ENCODE measurements at regions not wholly inside any gene's neighbourhood (a gene's known extent, or its start where the extent isn't known, plus 50 kb on each side); places are given as distances from the start of the nearest gene placed in this dataset.

GRCh38 chr11:116166573-116167465 is 606.0 kb downstream of the BUD13 start:
- no peak for TF ChIP-seq TAF1 (IDR thresholded peaks at IDR 0.05; ENCODE audit: borderline replicate concordance, low read depth, low read length)
- TF ChIP-seq, protein P1, sequence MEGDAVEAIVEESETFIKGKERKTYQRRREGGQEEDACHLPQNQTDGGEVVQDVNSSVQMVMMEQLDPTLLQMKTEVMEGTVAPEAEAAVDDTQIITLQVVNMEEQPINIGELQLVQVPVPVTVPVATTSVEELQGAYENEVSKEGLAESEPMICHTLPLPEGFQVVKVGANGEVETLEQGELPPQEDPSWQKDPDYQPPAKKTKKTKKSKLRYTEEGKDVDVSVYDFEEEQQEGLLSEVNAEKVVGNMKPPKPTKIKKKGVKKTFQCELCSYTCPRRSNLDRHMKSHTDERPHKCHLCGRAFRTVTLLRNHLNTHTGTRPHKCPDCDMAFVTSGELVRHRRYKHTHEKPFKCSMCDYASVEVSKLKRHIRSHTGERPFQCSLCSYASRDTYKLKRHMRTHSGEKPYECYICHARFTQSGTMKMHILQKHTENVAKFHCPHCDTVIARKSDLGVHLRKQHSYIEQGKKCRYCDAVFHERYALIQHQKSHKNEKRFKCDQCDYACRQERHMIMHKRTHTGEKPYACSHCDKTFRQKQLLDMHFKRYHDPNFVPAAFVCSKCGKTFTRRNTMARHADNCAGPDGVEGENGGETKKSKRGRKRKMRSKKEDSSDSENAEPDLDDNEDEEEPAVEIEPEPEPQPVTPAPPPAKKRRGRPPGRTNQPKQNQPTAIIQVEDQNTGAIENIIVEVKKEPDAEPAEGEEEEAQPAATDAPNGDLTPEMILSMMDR (IDR thresholded peaks at IDR 0.05) = no peak
- no peak for TF ChIP-seq YY1 (IDR thresholded peaks at IDR 0.05; ENCODE audit: low read depth)
- TF ChIP-seq SMC3 (IDR thresholded peaks at IDR 0.05; ENCODE audit: low read depth, low read length) = no peak
- TF ChIP-seq FOXJ3 (CRISPR knock-in tag; IDR thresholded peaks at IDR 0.05) = no peak
- TF ChIP-seq USF2 (IDR thresholded peaks at IDR 0.05; ENCODE audit: borderline replicate concordance, low read depth, low read length) = no peak
- no peak for TF ChIP-seq POLR2AphosphoS5 (IDR thresholded peaks at IDR 0.05; ENCODE audit: low read depth, low read length)
- TF ChIP-seq EZH2phosphoT487 (IDR thresholded peaks at IDR 0.05; ENCODE audit: borderline replicate concordance, low read depth) = no peak
- no peak for TF ChIP-seq GATA2 (CRISPR knock-in tag; IDR thresholded peaks at IDR 0.05)
- TF ChIP-seq EP300 (IDR thresholded peaks at IDR 0.05; ENCODE audit: borderline replicate concordance in 1 of 2, low read depth in 1 of 2, low read length in 1 of 2) = no peak
- no peak for TF ChIP-seq GABPA (IDR thresholded peaks at IDR 0.05; ENCODE audit: low read depth)

Data from SK-N-SH (cell line).